Esophagus muscularis mucosa (tissue), 4 donors: ENCODE measurements at regions not wholly inside any gene's neighbourhood (a gene's known extent, or its start where the extent isn't known, plus 50 kb on each side); places are given as distances from the start of the nearest gene placed in this dataset.

Source experiments
- CTCF ChIP-seq, 3 experiments: fragments of 200-600 bp in 2 of 3; fragments of 450-650 bp in 1 of 3; sonication (generic) in 2 of 3; IDR thresholded peaks; one replicate each; pipeline ENCODE4 v1.5.1; 2017 to 2019; ENCODE audit warnings: antibody characterized with exemption in 3 of 3, mild to moderate bottlenecking in 2 of 3, moderate library complexity in 1 of 3
- EP300 ChIP-seq: sonication (generic); formaldehyde crosslinking; IDR thresholded peaks from one replicate; pipeline ENCODE4 v1.6.1; 2017; ENCODE audit warnings: antibody characterized with exemption
- POLR2A ChIP-seq: fragments of 450-650 bp; IDR thresholded peaks from one replicate; pipeline ENCODE4 v1.6.1; 2017; ENCODE audit warnings: antibody characterized with exemption, moderate library complexity, mild to moderate bottlenecking, low read depth
- POLR2AphosphoS5 ChIP-seq, 2 donors: sonication (generic); formaldehyde crosslinking; IDR thresholded peaks; one replicate each; pipeline ENCODE4 v1.6.1; 2017; ENCODE audit warnings: antibody characterized with exemption in 2 of 2

GRCh38 chr3:15964605-15965442 lies 167.0 kb upstream of the ANKRD28 start:
- no peak for TF ChIP-seq POLR2AphosphoS5 (IDR thresholded peaks at IDR 0.05)
- TF ChIP-seq POLR2A, result no peak
- TF ChIP-seq CTCF (IDR thresholded peaks at IDR 0.05), result no peak
- no peak for TF ChIP-seq EP300
